ENCODE measurements at regions not wholly inside any gene's neighbourhood (a gene's known extent, or its start where the extent isn't known, plus 50 kb on each side); places are given as distances from the start of the nearest gene placed in this dataset.

DNA sequence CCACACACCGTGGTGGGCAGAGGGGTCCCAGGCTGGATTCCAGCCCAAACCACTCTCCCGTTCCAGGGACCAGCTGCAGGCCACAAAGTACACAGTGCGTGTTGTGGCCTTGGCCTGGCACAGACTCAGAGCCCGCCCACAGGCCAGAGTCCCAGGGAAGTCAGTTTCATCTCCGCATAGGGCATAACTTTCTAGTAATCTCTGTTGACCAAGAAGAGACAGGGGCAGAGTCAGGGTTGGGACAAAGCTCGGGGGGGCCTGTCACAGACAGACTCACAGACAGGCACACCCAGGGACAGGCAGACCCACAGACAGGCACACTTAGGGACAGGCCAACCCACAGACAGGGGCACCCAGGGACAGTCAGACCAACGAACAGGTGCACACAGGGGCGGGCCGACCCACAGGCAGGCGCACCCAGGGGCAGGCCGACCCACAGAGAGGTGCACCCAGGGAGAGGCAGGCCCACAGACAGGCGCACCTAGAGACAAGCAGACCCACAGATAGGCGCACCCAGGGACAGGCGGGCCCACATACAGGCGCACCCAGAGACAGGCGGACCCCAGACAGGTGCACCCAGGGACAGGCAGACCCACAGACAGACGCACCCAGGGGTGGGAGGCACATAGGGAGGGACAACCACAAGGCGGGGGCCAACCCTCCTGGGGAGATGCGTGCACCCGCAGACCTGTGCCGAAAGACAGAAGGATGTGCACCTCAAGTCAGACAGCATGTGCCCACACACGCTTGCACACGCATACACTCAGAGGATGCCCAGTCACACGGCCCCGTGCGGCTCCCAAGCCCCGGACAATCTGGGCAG, 323.3 kb upstream of the RTL1 start:
- 48% methylated on average over 4 of the region's 27 CpGs for WGBS (ENCODE audit: insufficient coverage, low coverage, low lambda C conversion rate, missing lambda C conversion rate)
- H3K4me3 ChIP-seq = no peak overlapping the region
- TF ChIP-seq, protein P1, sequence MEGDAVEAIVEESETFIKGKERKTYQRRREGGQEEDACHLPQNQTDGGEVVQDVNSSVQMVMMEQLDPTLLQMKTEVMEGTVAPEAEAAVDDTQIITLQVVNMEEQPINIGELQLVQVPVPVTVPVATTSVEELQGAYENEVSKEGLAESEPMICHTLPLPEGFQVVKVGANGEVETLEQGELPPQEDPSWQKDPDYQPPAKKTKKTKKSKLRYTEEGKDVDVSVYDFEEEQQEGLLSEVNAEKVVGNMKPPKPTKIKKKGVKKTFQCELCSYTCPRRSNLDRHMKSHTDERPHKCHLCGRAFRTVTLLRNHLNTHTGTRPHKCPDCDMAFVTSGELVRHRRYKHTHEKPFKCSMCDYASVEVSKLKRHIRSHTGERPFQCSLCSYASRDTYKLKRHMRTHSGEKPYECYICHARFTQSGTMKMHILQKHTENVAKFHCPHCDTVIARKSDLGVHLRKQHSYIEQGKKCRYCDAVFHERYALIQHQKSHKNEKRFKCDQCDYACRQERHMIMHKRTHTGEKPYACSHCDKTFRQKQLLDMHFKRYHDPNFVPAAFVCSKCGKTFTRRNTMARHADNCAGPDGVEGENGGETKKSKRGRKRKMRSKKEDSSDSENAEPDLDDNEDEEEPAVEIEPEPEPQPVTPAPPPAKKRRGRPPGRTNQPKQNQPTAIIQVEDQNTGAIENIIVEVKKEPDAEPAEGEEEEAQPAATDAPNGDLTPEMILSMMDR (IDR thresholded peaks at IDR 0.05) = no peak
- no peak for TF ChIP-seq POLR2A (IDR thresholded peaks at IDR 0.05)
- DNase-seq (peak; percentile 73 to 87 (median 80)), ATAC-seq (peak; percentile 92 to 98 (median 95))
- no peaks in the 10 kb centered on the region for H3K36me3 ChIP-seq
- no peaks in the 10 kb centered on the region for H3K9me3 ChIP-seq
- H3K27me3 ChIP-seq = no peaks in the 10 kb centered on the region
- intact Hi-C loops (cut with DNase I) = loop anchor here in 1 of 2 donors (10.0 kb wide), 1 partner anchor 372 kb away; no protein-coding TSS in a partner anchor
- peak overlapping the region in 1 of 3 donors; percentile 3 for H3K27ac ChIP-seq
- H3K4me1 ChIP-seq = peaks cover 0 to 9% (median 2%) of the 10 kb centered on the region in 4 donors

- Histone ChIP-seq H3K9me3 (no peaks in the 10 kb centered on the region), H3K27ac (no peak overlapping the region), H3K4me3 (no peak overlapping the region), H3K4me1 (peaks cover 0 to 9% (median 2%) of the 10 kb centered on the region in 4 donors), H3K36me3 (no peaks in the 10 kb centered on the region), H3K27me3 (no peaks in the 10 kb centered on the region)
- intact Hi-C loops (cut with DNase I) = loop anchor here in 1 of 2 donors (10.0 kb wide), 1 partner anchor 373 kb away; no protein-coding TSS in a partner anchor
- ATAC-seq = no peak
- no peak for TF ChIP-seq POLR2A (IDR thresholded peaks at IDR 0.05)
- TF ChIP-seq, protein P1 (IDR thresholded peaks at IDR 0.05) = no peak
- 83% methylated on average over 14 of the region's 41 CpGs for WGBS (ENCODE audit: insufficient coverage, low coverage, low lambda C conversion rate, missing lambda C conversion rate)
- DNase-seq = peak in 2 of 3 donors; percentile 31 to 39
Measured at GRCh38 chr14:101227611-101228594, 324.4 kb upstream of the RTL1 start.

DNA sequence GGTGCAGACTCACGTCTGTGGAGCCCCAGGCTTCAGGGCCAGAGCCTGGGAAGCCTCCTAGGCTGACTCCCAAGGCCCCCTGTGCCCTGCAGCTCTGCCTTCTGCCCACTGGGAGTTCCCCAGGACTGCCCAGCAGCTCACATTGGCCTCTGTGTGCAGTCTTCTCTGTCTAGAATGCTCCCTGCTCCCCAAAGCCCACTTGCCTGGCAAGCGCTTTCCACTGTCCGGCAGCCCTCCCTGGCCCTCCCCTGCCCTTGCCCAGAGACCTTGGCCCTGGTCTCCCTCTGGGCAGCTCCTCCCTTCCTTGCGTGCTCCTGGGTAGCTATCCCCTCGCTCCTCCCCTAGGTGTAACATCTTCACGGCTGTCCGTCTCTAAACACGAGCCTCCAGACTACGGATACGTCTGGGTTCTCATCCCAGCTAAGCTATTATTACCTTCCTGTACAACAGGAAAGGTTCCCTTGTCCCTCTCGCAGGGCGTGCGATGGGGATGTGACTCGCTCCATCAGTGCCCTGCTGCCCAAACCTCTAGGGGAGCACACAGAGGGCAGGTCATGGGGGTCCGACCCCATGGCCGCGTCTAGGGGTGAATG, 325.5 kb upstream of the RTL1 start:
- peak in 2 of 3 donors; percentile 28 to 36 for DNase-seq
- H3K9me3 ChIP-seq = no peaks in the 10 kb centered on the region
- WGBS (ENCODE audit: insufficient coverage, low coverage, low lambda C conversion rate, missing lambda C conversion rate) = 88% methylated on average over 14 of the region's 17 CpGs

More for the DNA sequence above, 325.5 kb upstream of the RTL1 start:
- Histone ChIP-seq H3K27me3 (no peaks in the 10 kb centered on the region), H3K4me1 (peaks cover 0 to 9% (median 2%) of the 10 kb centered on the region in 4 donors), H3K36me3 (no peaks in the 10 kb centered on the region), H3K27ac (no peak overlapping the region), H3K4me3 (no peak overlapping the region)
- intact Hi-C loops (cut with DNase I) = loop anchor here in 1 of 2 donors (10.0 kb wide), 1 partner anchor 374 kb away; no protein-coding TSS in a partner anchor
- no peak for ATAC-seq
- TF ChIP-seq POLR2A (IDR thresholded peaks at IDR 0.05) = no peak
- TF ChIP-seq, protein P1 (IDR thresholded peaks at IDR 0.05) = no peak

Measured in right lobe of liver (tissue), 6 donors.